AG09319 (cell line): ENCODE measurements at regions not wholly inside any gene's neighbourhood (a gene's known extent, or its start where the extent isn't known, plus 50 kb on each side); places are given as distances from the start of the nearest gene placed in this dataset.

Experiments used
- DNase-seq: peaks from one replicate; pipeline ENCODE4 v3.0.0-alpha.2; 2010; ENCODE audit warnings: low read depth; ENCODE audit errors: extremely low read depth
- CTCF ChIP-seq: IDR thresholded peaks from 2 replicates; pipeline ENCODE4 v1.5.1; 2011; ENCODE audit warnings: low read depth, mild to moderate bottlenecking, inconsistent platforms, low read length, moderate library complexity

- DNase-seq = no peak
- TF ChIP-seq CTCF = no peak
Observed at GRCh38 chr9:135229701-135230385, 142.4 kb downstream of the OLFM1 start.

GRCh38 chr9:135230386-135230765 lies 142.9 kb downstream of the OLFM1 start:
- no peak for DNase-seq
- no peak for TF ChIP-seq CTCF

GRCh38 chr9:135230817-135231520 lies 143.5 kb downstream of the OLFM1 start:
- DNase-seq = no peak
- TF ChIP-seq CTCF = no peak

GRCh38 chr9:135239100-135239768 lies 151.8 kb downstream of the OLFM1 start:
- TF ChIP-seq CTCF = no peak
- no peak for DNase-seq

GRCh38 chr9:135239769-135240141 lies 152.3 kb downstream of the OLFM1 start:
- TF ChIP-seq CTCF = no peak
- DNase-seq = no peak

- DNase-seq = no peak
- TF ChIP-seq CTCF = no peak
Observed at GRCh38 chr9:135240222-135240621, 152.8 kb downstream of the OLFM1 start.

GRCh38 chr9:135240871-135241311 lies 153.4 kb downstream of the OLFM1 start:
- DNase-seq = no peak
- no peak for TF ChIP-seq CTCF
